ENCODE measurements at regions not wholly inside any gene's neighbourhood (a gene's known extent, or its start where the extent isn't known, plus 50 kb on each side); places are given as distances from the start of the nearest gene placed in this dataset.

DNA sequence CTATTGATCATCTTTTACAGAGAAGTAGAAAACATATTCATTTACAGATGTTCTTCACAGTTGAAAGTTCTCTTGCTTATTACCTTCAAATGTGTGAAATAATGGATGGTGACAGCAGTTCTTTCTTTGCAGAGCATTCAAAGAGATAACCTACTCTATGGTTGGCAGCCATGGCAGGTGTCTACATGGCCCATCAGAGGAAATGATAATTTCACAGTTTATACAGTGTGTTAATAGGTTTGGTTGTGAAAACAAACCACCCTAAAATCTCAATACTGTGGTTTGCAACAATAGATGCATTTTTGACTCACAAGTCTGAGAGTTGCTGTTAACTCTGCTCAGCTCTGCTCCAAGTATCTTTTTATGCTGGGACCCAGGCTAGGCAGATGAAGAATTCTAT is 241.2 kb upstream of the SAMSN1 start:
- Histone ChIP-seq H3K27ac (ENCODE audit: low read depth, low read length) (no peak overlapping the region), H3K36me3 (ENCODE audit: control insufficient read depth, low read length) (no peaks in the 10 kb centered on the region), H3K27me3 (ENCODE audit: control insufficient read depth, low read length) (no peaks in the 10 kb centered on the region), H3K9me3 (ENCODE audit: control insufficient read depth, insufficient read depth, low read length) (no peaks in the 10 kb centered on the region), H3F3A (ENCODE audit: control insufficient read depth, insufficient read depth) (no peaks in the 10 kb centered on the region), H3K4me2 (ENCODE audit: low read length) (no peak overlapping the region), H3K4me1 (ENCODE audit: control insufficient read depth, low read length) (no peaks in the 10 kb centered on the region), H3K79me2 (ENCODE audit: control insufficient read depth, low read length) (no peaks in the 10 kb centered on the region), H3K9me2 (replicated peaks; ENCODE audit: control insufficient read depth, low read length) (no peaks in the 10 kb centered on the region), H4K20me1 (ENCODE audit: control insufficient read depth, insufficient read depth, low read depth, low read length) (no peaks in the 10 kb centered on the region), H3K4me3 (ENCODE audit: low read length) (no peak overlapping the region)
- no peak for TF ChIP-seq EZH2phosphoT487 (IDR thresholded peaks at IDR 0.05; ENCODE audit: borderline replicate concordance, low read length)
- TF ChIP-seq, protein P1, sequence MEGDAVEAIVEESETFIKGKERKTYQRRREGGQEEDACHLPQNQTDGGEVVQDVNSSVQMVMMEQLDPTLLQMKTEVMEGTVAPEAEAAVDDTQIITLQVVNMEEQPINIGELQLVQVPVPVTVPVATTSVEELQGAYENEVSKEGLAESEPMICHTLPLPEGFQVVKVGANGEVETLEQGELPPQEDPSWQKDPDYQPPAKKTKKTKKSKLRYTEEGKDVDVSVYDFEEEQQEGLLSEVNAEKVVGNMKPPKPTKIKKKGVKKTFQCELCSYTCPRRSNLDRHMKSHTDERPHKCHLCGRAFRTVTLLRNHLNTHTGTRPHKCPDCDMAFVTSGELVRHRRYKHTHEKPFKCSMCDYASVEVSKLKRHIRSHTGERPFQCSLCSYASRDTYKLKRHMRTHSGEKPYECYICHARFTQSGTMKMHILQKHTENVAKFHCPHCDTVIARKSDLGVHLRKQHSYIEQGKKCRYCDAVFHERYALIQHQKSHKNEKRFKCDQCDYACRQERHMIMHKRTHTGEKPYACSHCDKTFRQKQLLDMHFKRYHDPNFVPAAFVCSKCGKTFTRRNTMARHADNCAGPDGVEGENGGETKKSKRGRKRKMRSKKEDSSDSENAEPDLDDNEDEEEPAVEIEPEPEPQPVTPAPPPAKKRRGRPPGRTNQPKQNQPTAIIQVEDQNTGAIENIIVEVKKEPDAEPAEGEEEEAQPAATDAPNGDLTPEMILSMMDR (IDR thresholded peaks at IDR 0.05; ENCODE audit: low read depth, low read length, poor library complexity, severe bottlenecking): no peak

DNA sequence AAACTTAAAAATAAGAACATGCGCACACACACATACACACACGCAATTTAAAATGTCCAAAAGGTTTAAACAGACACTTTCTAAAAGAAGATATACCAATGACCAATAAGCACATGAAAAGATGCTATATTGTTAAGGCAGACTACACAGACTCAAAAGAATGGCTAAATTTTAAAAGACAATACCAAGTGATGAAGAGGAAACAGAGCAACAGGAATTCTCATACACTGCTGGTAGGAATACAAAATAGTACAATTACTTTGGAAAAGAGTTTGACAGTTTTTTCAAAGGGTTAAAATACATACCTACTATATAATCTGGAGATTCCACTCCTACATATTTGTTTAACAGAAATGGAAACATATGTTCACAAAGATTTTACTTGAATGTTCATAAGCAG is 239.6 kb upstream of the SAMSN1 start:
- H3K9me3 ChIP-seq (ENCODE audit: control insufficient read depth, insufficient read depth, low read length): no peaks in the 10 kb centered on the region
- H3K36me3 ChIP-seq (ENCODE audit: control insufficient read depth, low read length): no peaks in the 10 kb centered on the region
- no peaks in the 10 kb centered on the region for H3F3A ChIP-seq (ENCODE audit: control insufficient read depth, insufficient read depth)
- no peaks in the 10 kb centered on the region for H3K79me2 ChIP-seq (ENCODE audit: control insufficient read depth, low read length)
- no peak overlapping the region for H3K27ac ChIP-seq (ENCODE audit: low read depth, low read length)
- no peak for TF ChIP-seq EZH2phosphoT487 (IDR thresholded peaks at IDR 0.05; ENCODE audit: borderline replicate concordance, low read length)
- TF ChIP-seq, protein P1 (IDR thresholded peaks at IDR 0.05; ENCODE audit: low read depth, low read length, poor library complexity, severe bottlenecking): no peak
- no peaks in the 10 kb centered on the region for H3K9me2 ChIP-seq (replicated peaks; ENCODE audit: control insufficient read depth, low read length)
- no peaks in the 10 kb centered on the region for H3K4me1 ChIP-seq (ENCODE audit: control insufficient read depth, low read length)
- no peaks in the 10 kb centered on the region for H3K27me3 ChIP-seq (ENCODE audit: control insufficient read depth, low read length)
- H4K20me1 ChIP-seq (ENCODE audit: control insufficient read depth, insufficient read depth, low read depth, low read length): no peaks in the 10 kb centered on the region
- H3K4me2 ChIP-seq (ENCODE audit: low read length): no peak overlapping the region
- no peak overlapping the region for H3K4me3 ChIP-seq (ENCODE audit: low read length)

DNA sequence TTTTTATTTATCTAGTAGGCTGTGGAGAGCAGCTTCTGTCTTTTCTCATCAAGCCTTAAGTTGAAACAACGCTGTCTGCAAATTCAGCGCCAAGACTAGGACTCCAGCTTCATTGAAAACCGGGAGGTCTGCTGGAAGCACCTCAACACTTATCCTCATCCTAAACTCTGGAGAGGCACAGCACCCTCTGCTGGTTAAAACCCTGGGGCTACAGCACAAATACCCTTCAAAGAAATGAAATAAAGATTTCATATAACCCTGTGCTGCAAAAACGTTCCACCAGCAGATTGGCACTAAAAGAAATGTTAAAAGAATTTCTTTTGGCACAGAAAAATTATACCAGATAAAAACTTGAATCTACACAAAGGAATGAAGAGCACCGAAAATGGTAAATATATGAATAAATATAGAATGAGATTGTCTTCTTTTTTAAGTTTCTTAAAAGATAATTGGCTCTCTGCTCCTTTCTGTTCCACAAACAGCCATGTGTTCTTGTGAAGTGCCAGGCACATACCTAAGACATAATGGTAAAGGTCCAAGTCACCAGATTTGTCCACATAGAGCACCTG is 227.7 kb upstream of the SAMSN1 start:
- Histone ChIP-seq H3K9me2 (replicated peaks; ENCODE audit: control insufficient read depth, low read length) (no peaks in the 10 kb centered on the region), H3K27me3 (ENCODE audit: control insufficient read depth, low read length) (no peaks in the 10 kb centered on the region), H3K9me3 (ENCODE audit: control insufficient read depth, insufficient read depth, low read length) (no peaks in the 10 kb centered on the region), H3K79me2 (ENCODE audit: control insufficient read depth, low read length) (no peaks in the 10 kb centered on the region), H4K20me1 (ENCODE audit: control insufficient read depth, insufficient read depth, low read depth, low read length) (no peaks in the 10 kb centered on the region), H3K36me3 (ENCODE audit: control insufficient read depth, low read length) (no peaks in the 10 kb centered on the region), H3F3A (ENCODE audit: control insufficient read depth, insufficient read depth) (no peaks in the 10 kb centered on the region), H3K27ac (ENCODE audit: low read depth, low read length) (no peak overlapping the region), H3K4me2 (ENCODE audit: low read length) (no peak overlapping the region), H3K4me1 (ENCODE audit: control insufficient read depth, low read length) (peaks cover 5% of the 10 kb centered on the region), H3K4me3 (ENCODE audit: low read length) (no peak overlapping the region)
- TF ChIP-seq, protein P1 (IDR thresholded peaks at IDR 0.05; ENCODE audit: low read depth, low read length, poor library complexity, severe bottlenecking): peak; percentile 59
- no peak for TF ChIP-seq EZH2phosphoT487 (IDR thresholded peaks at IDR 0.05; ENCODE audit: borderline replicate concordance, low read length)
